Right lobe of liver (tissue), 6 donors: ENCODE measurements at regions not wholly inside any gene's neighbourhood (a gene's known extent, or its start where the extent isn't known, plus 50 kb on each side); places are given as distances from the start of the nearest gene placed in this dataset.

Experiments used
- ATAC-seq, 4 donors: fragments of 200-7000 bp; cut with Tn5 transposase; one replicate each; pipeline ENCODE4 v1.9.1; 2020; ENCODE audit warnings: mild to moderate bottlenecking in 4 of 4, moderate library complexity in 4 of 4
- DNase-seq, 3 donors: peaks; one replicate each; pipeline ENCODE4 v3.0.0-alpha.2; 2020
- H3K27ac ChIP-seq, 3 donors: fragments of 200-600 bp; one replicate each; pipeline ENCODE4 v1.8.0; 2022
- H3K27me3 ChIP-seq, 2 donors: fragments of 200-600 bp; one replicate each; pipeline ENCODE4 v1.8.0; 2022
- H3K36me3 ChIP-seq, 4 donors: fragments of 200-600 bp; sonication (generic) in 1 of 4; one replicate each; pipeline versions ENCODE4 v1.5.1 to v1.8.0; 2017 to 2022; ENCODE audit warnings: control low read depth in 1 of 4
- H3K4me1 ChIP-seq, 4 donors: fragments of 200-600 bp; sonication (generic) in 1 of 4; one replicate each; pipeline versions ENCODE4 v1.5.1 to v1.8.0; 2017 to 2022; ENCODE audit warnings: control low read depth in 1 of 4
- H3K4me3 ChIP-seq, 3 donors: fragments of 200-600 bp; one replicate each; pipeline ENCODE4 v1.8.0; 2022
- H3K9me3 ChIP-seq, 4 donors: fragments of 200-600 bp; sonication (generic) in 1 of 4; one replicate each; pipeline versions ENCODE4 v1.5.1 to v1.8.0; 2017 to 2022; ENCODE audit warnings: control low read depth in 1 of 4
- CTCF ChIP-seq, 4 donors: fragments of 200-600 bp in 3 of 4; fragments of 450-650 bp in 1 of 4; IDR thresholded peaks; one replicate each; pipeline versions ENCODE4 v1.5.1 to v1.8.0; 2016 to 2022; ENCODE audit warnings: antibody characterized with exemption in 4 of 4, mild to moderate bottlenecking in 2 of 4
- POLR2A ChIP-seq: fragments of 450-650 bp; IDR thresholded peaks from one replicate; pipeline ENCODE4 v1.6.1; 2017; ENCODE audit warnings: antibody characterized with exemption, mild to moderate bottlenecking
- WGBS: methylation state at CpG from one replicate; pipeline ENCODE4 v1.1.6; 2018; ENCODE audit warnings: low coverage, low lambda C conversion rate; ENCODE audit not compliant: insufficient coverage; ENCODE audit errors: missing lambda C conversion rate; 5-methylcytosine and 5-hydroxymethylcytosine counted together
- intact Hi-C, 2 donors: fragments of 100-400 bp; cut with DNase I; formaldehyde crosslinking; loops; one replicate each; pipeline versions ENCODE4 v1.11.2 to v1.14.1; 2022
- donor health status: DM: no; HTN: yes; CAD: no.
- donor health status: DM: no; HTN: no; CAD: no.
- donor health status: DM: no; HTN: no; CAD: no.
- donor health status: DM: no; HTN: yes; CAD: no.
- donor health status: DM: no; HTN: yes; CAD: no.

- no peak for ATAC-seq
- H3K4me3 ChIP-seq, result no peak overlapping the region
- intact Hi-C loops, result loop anchor here in 1 of 2 donors (10.0 kb wide), 1 partner anchor 98 kb away; no protein-coding TSS in a partner anchor
- TF ChIP-seq POLR2A, result no peak
- no peak for TF ChIP-seq CTCF (IDR thresholded peaks at IDR 0.05)
- H3K27me3 ChIP-seq, result no peaks in the 10 kb centered on the region
- H3K9me3 ChIP-seq, result no peaks in the 10 kb centered on the region
- H3K27ac ChIP-seq, result no peak overlapping the region
- H3K4me1 ChIP-seq, result no peaks in the 10 kb centered on the region
- no peaks in the 10 kb centered on the region for H3K36me3 ChIP-seq
- WGBS, result 97% methylated on average over 2 of the region's 2 CpGs
- no peak for DNase-seq
These were observed 71.4 kb upstream of the PLSCR4 start for GRCh38 chr3:146322216-146322817.

GRCh38 chr3:146314871-146315270 is 64.0 kb upstream of the PLSCR4 start:
- H3K4me1 ChIP-seq, result peaks cover 0 to 5% (median 0%) of the 10 kb centered on the region in 4 donors
- ATAC-seq (peak in 1 of 4 donors; percentile 33), DNase-seq (no peak)
- no peak overlapping the region for H3K27ac ChIP-seq
- TF ChIP-seq CTCF (IDR thresholded peaks at IDR 0.05) (no peak), POLR2A (no peak)
- H3K9me3 ChIP-seq, result no peaks in the 10 kb centered on the region
- no peak overlapping the region for H3K4me3 ChIP-seq
- no peaks in the 10 kb centered on the region for H3K36me3 ChIP-seq
- no peaks in the 10 kb centered on the region for H3K27me3 ChIP-seq
- intact Hi-C loops, result no loop called here

- Histone ChIP-seq H3K27me3 (no peaks in the 10 kb centered on the region), H3K27ac (no peak overlapping the region), H3K36me3 (no peaks in the 10 kb centered on the region), H3K4me3 (no peak overlapping the region), H3K9me3 (no peaks in the 10 kb centered on the region), H3K4me1 (peaks cover 0 to 5% (median under 1%) of the 10 kb centered on the region in 4 donors)
- intact Hi-C loops, result no loop called here
- no peak for TF ChIP-seq CTCF (IDR thresholded peaks at IDR 0.05)
- TF ChIP-seq POLR2A, result no peak
- ATAC-seq (peak in 1 of 4 donors; percentile 68), DNase-seq (no peak)
- WGBS, result 55% methylated on average over 1 of the region's 1 CpG
These were observed 62.8 kb upstream of the PLSCR4 start for GRCh38 chr3:146313746-146314111.

GRCh38 chr3:146313031-146313745 is 62.3 kb upstream of the PLSCR4 start:
- ATAC-seq (peak in 1 of 4 donors; percentile 52), DNase-seq (no peak)
- Histone ChIP-seq H3K9me3 (no peaks in the 10 kb centered on the region), H3K36me3 (no peaks in the 10 kb centered on the region), H3K4me3 (no peak overlapping the region), H3K4me1 (peaks cover 0 to 6% (median 2%) of the 10 kb centered on the region in 4 donors), H3K27me3 (no peaks in the 10 kb centered on the region), H3K27ac (no peak overlapping the region)
- WGBS, result 76% methylated on average over 2 of the region's 2 CpGs
- no peak for TF ChIP-seq CTCF (IDR thresholded peaks at IDR 0.05)
- no peak for TF ChIP-seq POLR2A
- intact Hi-C loops, result no loop called here
